Mesodermal cell (in vitro differentiated cells): ENCODE measurements at regions not wholly inside any gene's neighbourhood (a gene's known extent, or its start where the extent isn't known, plus 50 kb on each side); places are given as distances from the start of the nearest gene placed in this dataset.

Experiments
- H3K27ac ChIP-seq: 2 replicates; pipeline ENCODE4 v1.7.0; 2013; ENCODE audit warnings: mild to moderate bottlenecking, low read depth, low read length, moderate library complexity; ENCODE audit not compliant: severe bottlenecking
- H3K36me3 ChIP-seq: 2 replicates; pipeline ENCODE4 v1.7.1; 2013; ENCODE audit warnings: mild to moderate bottlenecking, low read length, moderate library complexity; ENCODE audit not compliant: control insufficient read depth, insufficient read depth
- H3K4me1 ChIP-seq: one replicate; pipeline ENCODE4 v1.7.1; 2013; ENCODE audit warnings: mild to moderate bottlenecking, low read length; ENCODE audit not compliant: insufficient read depth, control insufficient read depth, poor library complexity, severe bottlenecking
- H3K4me3 ChIP-seq: 2 replicates; pipeline ENCODE4 v1.7.0; 2013; ENCODE audit warnings: low read length, control low read depth, mild to moderate bottlenecking; ENCODE audit not compliant: insufficient read depth, poor library complexity, severe bottlenecking; ENCODE audit errors: extremely low read depth
- H3K9me3 ChIP-seq: 2 replicates; pipeline ENCODE4 v1.7.1; 2013; ENCODE audit warnings: mild to moderate bottlenecking, low read length, moderate library complexity; ENCODE audit not compliant: control insufficient read depth
- WGBS, 2 experiments: methylation state at CpG; one replicate each; pipeline ENCODE4 v1.1.5; 2013; ENCODE audit warnings: missing lambda C conversion rate in 2 of 2; ENCODE audit not compliant: insufficient coverage in 2 of 2; 5-methylcytosine and 5-hydroxymethylcytosine counted together

GRCh38 chr6:147643341-147644200, 135.1 kb downstream of the SAMD5 start:
- 73 to 80% methylated on average over 2 to 3 of the region's 4 CpGs for WGBS, 2 experiments

GRCh38 chr6:147648916-147649315, 140.4 kb downstream of the SAMD5 start:
- H3K4me3 ChIP-seq = no peak overlapping the region
- no peaks in the 10 kb centered on the region for H3K36me3 ChIP-seq
- 67% methylated on average over 1 of the region's 2 CpGs; no CpG with 5 or more reads in 1 of the 2 experiments for WGBS, 2 experiments

More at GRCh38 chr6:147643341-147644200, 135.1 kb downstream of the SAMD5 start:
- no peaks in the 10 kb centered on the region for H3K9me3 ChIP-seq
- no peak overlapping the region for H3K4me3 ChIP-seq
- H3K36me3 ChIP-seq = no peaks in the 10 kb centered on the region
- H3K27ac ChIP-seq = no peak overlapping the region
- no peaks in the 10 kb centered on the region for H3K4me1 ChIP-seq

GRCh38 chr6:147651249-147652063, 143.0 kb downstream of the SAMD5 start:
- Histone ChIP-seq H3K4me1 (peaks cover 14% of the 10 kb centered on the region), H3K27ac (no peak overlapping the region), H3K36me3 (no peaks in the 10 kb centered on the region), H3K9me3 (no peaks in the 10 kb centered on the region), H3K4me3 (no peak overlapping the region)
- WGBS, 2 experiments = 76 to 77% methylated on average over 5 of the region's 6 CpGs

More at GRCh38 chr6:147648916-147649315, 140.4 kb downstream of the SAMD5 start:
- no peaks in the 10 kb centered on the region for H3K9me3 ChIP-seq
- H3K27ac ChIP-seq = no peak overlapping the region
- H3K4me1 ChIP-seq = peaks cover 9% of the 10 kb centered on the region

GRCh38 chr6:147653631-147654030, 145.1 kb downstream of the SAMD5 start:
- Histone ChIP-seq H3K9me3 (no peaks in the 10 kb centered on the region), H3K36me3 (no peaks in the 10 kb centered on the region), H3K4me3 (no peak overlapping the region), H3K4me1 (peaks cover 14% of the 10 kb centered on the region), H3K27ac (no peak overlapping the region)
- no CpG with 5 or more reads among the region's 2 CpGs for WGBS, 2 experiments

- H3K4me3 ChIP-seq = no peak overlapping the region
- peaks cover 14% of the 10 kb centered on the region for H3K4me1 ChIP-seq
- 60% methylated on average over 1 of the region's 5 CpGs; no CpG with 5 or more reads in 1 of the 2 experiments for WGBS, 2 experiments
- no peaks in the 10 kb centered on the region for H3K9me3 ChIP-seq
- H3K36me3 ChIP-seq = no peaks in the 10 kb centered on the region
- H3K27ac ChIP-seq = no peak overlapping the region
Observed at GRCh38 chr6:147654103-147654845, 145.8 kb downstream of the SAMD5 start.

- Histone ChIP-seq H3K4me3 (no peak overlapping the region), H3K4me1 (peaks cover 5% of the 10 kb centered on the region), H3K9me3 (no peaks in the 10 kb centered on the region), H3K27ac (no peak overlapping the region), H3K36me3 (no peaks in the 10 kb centered on the region)
- WGBS, 2 experiments = 85 to 94% methylated on average over 8 to 12 of the region's 20 CpGs
Observed at GRCh38 chr6:147660334-147661311, 152.1 kb downstream of the SAMD5 start.

GRCh38 chr6:147662646-147663045, 154.2 kb downstream of the SAMD5 start:
- 80 to 100% methylated on average over 1 of the region's 1 CpG for WGBS, 2 experiments
- H3K4me3 ChIP-seq = no peak overlapping the region
- H3K9me3 ChIP-seq = no peaks in the 10 kb centered on the region
- H3K27ac ChIP-seq = no peak overlapping the region
- H3K4me1 ChIP-seq = peaks cover 5% of the 10 kb centered on the region
- H3K36me3 ChIP-seq = no peaks in the 10 kb centered on the region

GRCh38 chr6:147664092-147664491, 155.6 kb downstream of the SAMD5 start:
- Histone ChIP-seq H3K4me3 (no peak overlapping the region), H3K36me3 (no peaks in the 10 kb centered on the region), H3K4me1 (peaks cover 5% of the 10 kb centered on the region), H3K9me3 (no peaks in the 10 kb centered on the region), H3K27ac (no peak overlapping the region)
- WGBS, 2 experiments = 73 to 83% methylated on average over 2 of the region's 2 CpGs

GRCh38 chr6:147666255-147666654, 157.8 kb downstream of the SAMD5 start:
- 67% methylated on average over 3 of the region's 4 CpGs; no CpG with 5 or more reads in 1 of the 2 experiments for WGBS, 2 experiments
- Histone ChIP-seq H3K36me3 (no peaks in the 10 kb centered on the region), H3K27ac (no peak overlapping the region), H3K9me3 (peaks cover 14% of the 10 kb centered on the region), H3K4me1 (peaks cover 5% of the 10 kb centered on the region), H3K4me3 (no peak overlapping the region)
